ENCODE measurements at regions not wholly inside any gene's neighbourhood (a gene's known extent, or its start where the extent isn't known, plus 50 kb on each side); places are given as distances from the start of the nearest gene placed in this dataset.
A peak's percentile ranks its signal among the peaks of the same experiment; 100 is the strongest.

DNA sequence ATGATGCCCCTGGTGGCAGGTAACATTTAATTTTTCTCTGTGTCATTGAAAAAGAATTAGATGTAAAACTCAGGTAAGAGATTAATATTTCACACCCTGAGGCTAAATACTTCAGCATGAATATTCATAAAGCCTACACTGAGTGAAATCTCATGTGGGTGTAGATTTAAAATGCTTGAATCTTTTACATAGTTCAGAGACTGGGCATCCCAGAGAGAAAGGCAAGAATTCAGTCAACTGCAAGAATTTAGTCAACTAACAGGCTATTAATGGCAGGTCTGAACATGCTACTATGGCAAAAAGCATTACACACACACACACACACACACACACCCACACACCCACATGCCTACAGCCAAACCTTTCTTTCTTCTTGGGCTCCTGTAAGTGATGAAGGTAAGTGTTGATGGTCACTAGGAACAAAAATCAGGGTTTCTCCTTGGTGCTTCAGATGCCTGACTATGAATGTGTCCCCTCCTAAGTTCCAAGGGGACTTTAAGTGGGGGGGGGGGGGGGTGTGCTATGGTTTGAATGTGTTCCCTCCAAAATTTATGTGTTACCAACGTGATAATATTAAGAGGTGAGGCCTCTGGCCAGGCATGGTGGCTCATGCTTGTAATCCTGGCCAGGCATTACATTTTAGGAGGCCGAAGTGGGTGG is 63.7 kb upstream of the PSMD7 start:
- no peak for DNase-seq

GRCh38 chr16:74230126-74230525 is 66.5 kb upstream of the PSMD7 start:
- no peak for DNase-seq

DNA sequence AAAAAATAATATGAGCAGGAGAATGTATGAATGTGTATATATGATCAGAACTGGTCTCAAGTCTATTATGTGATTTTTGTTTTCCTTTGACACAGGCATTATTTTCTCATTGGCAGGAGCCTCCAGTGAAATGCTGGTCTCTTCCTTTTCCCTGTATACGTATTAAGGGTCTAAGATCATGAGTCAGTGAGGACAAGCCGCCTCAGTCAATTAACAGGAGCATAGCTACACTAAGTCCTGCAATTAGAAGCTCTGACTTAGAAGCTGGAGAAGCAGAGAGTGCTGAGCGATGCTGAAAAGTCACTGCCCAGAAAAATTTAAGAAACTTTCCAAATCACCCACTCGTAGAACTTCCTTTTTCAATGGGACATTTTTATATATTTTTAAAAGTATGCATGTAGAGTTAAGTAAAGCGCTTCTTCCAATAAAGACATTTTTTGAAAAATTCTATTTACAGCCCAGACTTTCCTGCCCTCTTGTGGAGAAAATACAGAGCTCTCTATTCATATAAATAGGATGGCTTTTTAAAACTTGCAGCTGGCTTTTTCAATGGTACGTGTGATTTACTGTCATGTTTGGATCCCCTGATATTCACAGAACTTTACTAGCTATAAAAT is 70.2 kb upstream of the PSMD7 start:
- peak; percentile 19 for DNase-seq

DNA sequence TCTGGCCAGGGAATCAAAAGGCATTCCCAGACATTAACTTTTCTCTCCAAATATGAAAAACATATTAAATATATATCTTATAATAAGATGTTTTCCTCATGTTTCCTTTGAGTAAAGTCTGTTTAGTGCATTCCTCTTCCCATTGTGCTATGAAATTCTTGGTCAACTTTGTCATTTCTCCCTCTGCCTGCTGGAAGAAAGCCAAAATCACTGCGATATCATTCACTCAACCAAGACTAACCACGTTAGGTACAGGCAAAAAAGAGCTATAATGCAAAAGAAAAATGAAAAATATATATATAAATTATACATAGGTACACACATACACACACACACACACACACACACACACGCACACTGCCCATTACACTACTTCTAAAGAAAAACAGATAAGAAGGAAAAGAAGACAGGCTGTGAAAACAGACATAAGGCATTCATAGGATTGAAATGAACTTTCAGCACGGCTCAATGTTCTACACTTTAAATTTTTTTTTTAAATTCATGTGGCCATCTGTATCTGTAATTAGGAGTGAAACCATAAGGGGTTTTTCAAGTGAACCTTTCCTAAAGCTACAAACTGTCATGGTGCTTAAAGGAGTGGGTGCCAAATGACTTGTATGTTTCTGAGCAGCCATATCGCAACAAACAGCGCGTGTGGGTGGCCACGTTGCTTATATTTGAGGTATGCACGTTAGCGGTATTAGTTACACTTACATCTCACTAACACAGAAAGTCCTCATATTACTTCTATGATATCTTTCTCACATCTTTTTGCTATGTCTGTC is 71.6 kb upstream of the PSMD7 start:
- no peak for DNase-seq

GRCh38 chr16:74221828-74222227 is 74.8 kb upstream of the PSMD7 start:
- no peak for DNase-seq

DNA sequence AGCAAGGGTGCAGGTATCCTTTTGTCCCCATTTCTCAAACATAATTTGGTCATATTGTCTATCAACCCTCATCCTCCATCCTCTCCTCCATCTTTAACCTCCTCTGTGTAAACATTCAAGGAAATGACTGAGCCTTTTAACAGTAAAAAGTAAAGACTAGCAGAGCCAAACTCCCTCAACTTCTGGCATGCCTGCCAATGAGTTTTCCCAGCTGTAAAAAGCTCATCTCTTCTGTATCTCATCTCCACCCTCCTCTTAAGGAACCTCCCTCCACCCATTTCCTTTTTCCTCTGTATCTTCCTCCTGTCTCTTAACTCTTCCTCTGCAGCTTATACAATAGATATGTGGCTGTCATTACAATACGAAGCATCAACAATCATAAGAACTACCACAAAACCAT is 76.9 kb upstream of the PSMD7 start:
- DNase-seq = no peak

GRCh38 chr16:74218871-74219270 is 77.7 kb upstream of the PSMD7 start:
- no peak for DNase-seq

DNA sequence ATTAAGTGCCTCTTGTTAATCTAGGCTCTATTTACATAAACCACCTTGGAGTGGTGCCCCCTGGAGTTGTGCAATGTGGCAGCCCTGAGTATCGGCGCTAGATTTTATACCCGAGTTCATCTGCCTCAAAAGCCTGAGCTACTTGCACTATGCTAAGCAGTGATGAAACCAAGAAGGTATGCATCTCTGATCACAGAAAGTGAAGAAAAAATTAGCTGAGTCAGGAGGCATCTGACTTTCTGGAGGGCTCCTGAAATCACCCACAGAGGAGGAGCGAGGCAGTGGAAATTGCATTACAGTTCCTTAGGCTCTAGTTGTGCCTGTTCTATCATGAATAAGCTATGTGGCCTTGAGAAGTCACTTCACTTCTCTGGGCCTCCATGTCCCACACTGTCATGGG is 80.3 kb upstream of the PSMD7 start:
- no peak for DNase-seq

GRCh38 chr16:74215249-74215648 is 81.4 kb upstream of the PSMD7 start:
- no peak for DNase-seq

- DNase-seq = no peak
Observed at GRCh38 chr16:74213372-74213771, 83.2 kb upstream of the PSMD7 start.

DNA sequence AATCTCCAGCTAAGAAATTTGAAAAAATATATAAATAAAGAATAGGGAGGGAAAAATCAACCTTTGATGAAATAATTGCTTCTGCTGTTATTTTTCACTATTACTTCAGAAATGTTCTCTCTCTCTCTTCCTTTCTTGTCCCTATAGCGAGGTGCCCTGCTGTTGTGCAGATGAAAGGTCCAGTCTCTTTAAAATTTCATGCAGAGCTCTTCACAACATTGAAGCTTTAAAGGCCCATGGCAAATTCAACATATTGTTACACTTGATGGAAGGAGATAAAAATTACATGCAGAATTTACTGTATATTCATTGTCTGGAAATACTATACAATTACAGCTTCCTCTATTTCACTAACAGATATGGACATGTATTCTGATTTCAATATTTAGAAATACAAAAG is 86.4 kb upstream of the PSMD7 start:
- no peak for DNase-seq

- DNase-seq = no peak
Observed at GRCh38 chr16:74202009-74202408, 94.6 kb upstream of the PSMD7 start.

- DNase-seq = no peak
Observed at GRCh38 chr16:74201576-74201975, 95.0 kb upstream of the PSMD7 start.

GRCh38 chr16:74200921-74201320 is 95.7 kb upstream of the PSMD7 start:
- DNase-seq = no peak

- no peak for DNase-seq
Observed at GRCh38 chr16:74199842-74200124, 96.8 kb upstream of the PSMD7 start.

GRCh38 chr16:74199066-74199841 is 97.4 kb upstream of the PSMD7 start:
- no peak for DNase-seq

GRCh38 chr16:74192281-74192797 is 104.3 kb upstream of the PSMD7 start:
- no peak for DNase-seq

DNA sequence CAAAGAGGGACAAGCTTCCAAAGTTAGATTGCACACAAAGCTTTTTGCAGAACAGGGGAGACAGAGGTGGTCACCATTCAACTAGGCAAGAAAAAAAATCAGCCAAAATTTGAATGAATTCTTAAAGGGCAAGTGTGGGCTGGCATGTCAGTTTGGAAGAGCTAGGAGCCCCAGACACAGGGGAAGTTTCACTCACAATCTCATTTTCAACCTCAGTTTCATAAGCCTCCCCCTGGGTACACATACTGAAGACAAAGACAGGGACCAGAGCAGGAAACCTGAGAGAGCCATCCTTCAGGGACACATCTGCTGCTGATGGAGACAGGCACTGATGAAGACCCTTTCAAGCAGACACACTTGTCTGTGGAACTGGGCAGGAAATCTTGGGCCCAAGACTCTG is 106.3 kb upstream of the PSMD7 start:
- no peak for DNase-seq

- no peak for DNase-seq
Observed at GRCh38 chr16:74188856-74189255, 107.8 kb upstream of the PSMD7 start.

GRCh38 chr16:74186561-74186971 is 110.0 kb upstream of the PSMD7 start:
- DNase-seq = no peak

DNA sequence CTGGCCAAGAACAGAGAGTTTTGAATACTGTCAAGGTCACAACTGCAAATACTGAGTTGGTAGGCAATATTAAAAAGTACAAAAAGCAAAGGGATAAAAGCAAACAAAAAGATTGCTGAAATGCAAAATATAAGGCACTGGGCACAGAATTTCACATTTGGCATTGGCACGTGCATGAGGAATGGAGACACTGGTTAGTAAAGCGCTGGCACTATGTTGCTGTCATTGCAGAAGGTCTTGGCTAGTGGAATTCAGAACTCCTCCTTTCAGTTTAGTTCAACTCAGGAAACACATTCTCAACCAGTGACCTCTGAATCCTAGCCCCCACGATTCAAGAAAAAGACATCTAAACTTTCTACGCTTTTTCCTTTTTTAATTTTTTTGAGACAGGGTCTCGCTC is 111.8 kb upstream of the PSMD7 start:
- DNase-seq = no peak

DNA sequence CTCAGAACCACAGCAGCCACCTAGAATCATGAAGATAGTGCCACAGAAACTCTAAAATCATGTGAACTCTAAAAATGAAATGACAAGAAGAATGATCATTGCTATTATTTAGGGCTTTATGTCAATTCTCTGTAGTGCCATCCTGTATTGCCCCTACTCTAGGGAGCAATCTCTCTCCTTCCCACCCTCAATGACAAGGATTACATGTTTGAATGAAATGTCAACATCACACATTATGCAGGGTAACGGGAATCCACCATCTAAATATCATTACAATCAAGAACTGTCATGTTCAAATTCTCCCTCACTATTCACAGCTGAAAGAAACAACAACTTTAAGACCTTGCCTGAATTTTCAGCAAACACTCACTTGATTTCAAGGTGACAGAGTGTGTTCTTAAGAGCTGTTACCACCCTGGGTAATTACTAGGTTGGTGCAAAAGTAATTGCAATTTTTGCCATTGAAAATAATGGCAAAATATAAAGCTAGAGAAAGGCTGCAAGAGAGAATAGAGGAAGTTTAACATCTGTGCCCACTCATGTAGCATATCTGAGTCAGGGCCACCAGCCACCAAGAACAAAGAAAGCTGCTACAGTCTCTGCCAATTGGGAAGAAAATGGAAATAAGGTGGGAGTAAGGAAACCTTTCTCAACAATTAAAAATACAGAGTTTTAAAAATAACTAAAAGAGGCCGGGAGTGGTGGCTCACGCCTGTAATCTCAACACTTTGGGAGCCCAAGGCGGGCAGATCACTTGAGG is 112.8 kb upstream of the PSMD7 start:
- no peak for DNase-seq

All from hematopoietic multipotent progenitor cell treated with erythropoietin and hydrocortisone succinate and interleukin-3 and kit ligand, for 6 days (in vitro differentiated cells).